Cardiac fibroblast (primary cell): ENCODE measurements at regions not wholly inside any gene's neighbourhood (a gene's known extent, or its start where the extent isn't known, plus 50 kb on each side); places are given as distances from the start of the nearest gene placed in this dataset.
A peak's percentile ranks its signal among the peaks of the same experiment; 100 is the strongest.

Experiments
- DNase-seq, 2 donors: peaks; one replicate each; pipeline versions ENCODE4 v3.0.0 to v3.0.0-alpha.2; 2010; ENCODE audit warnings: low read depth in 2 of 2
- H3K4me3 ChIP-seq, 2 donors: replicated peaks in 1 of 2; 1 replicate in 1 of 2; 2 replicates in 1 of 2; pipeline ENCODE4 v1.5.1; 2011; ENCODE audit warnings: low read depth in 2 of 2, low read length in 2 of 2, mild to moderate bottlenecking in 2 of 2, moderate library complexity in 1 of 2
- CTCF ChIP-seq: IDR thresholded peaks from one replicate; pipeline ENCODE4 v1.5.1; 2011; ENCODE audit warnings: low read depth, mild to moderate bottlenecking, low read length, inconsistent platforms

GRCh38 chr3:59249004-59249403 lies 199.2 kb upstream of the CFAP20DC start:
- no peak for TF ChIP-seq CTCF
- DNase-seq: no peak
- H3K4me3 ChIP-seq: no peak overlapping the region

- no peak for TF ChIP-seq CTCF
- DNase-seq: no peak
- no peak overlapping the region for H3K4me3 ChIP-seq
Measured at GRCh38 chr3:59247402-59247841, 197.6 kb upstream of the CFAP20DC start.

GRCh38 chr3:59246719-59247401 lies 197.0 kb upstream of the CFAP20DC start:
- no peak overlapping the region for H3K4me3 ChIP-seq
- TF ChIP-seq CTCF: no peak
- no peak for DNase-seq

GRCh38 chr3:59245859-59246501 lies 196.2 kb upstream of the CFAP20DC start:
- H3K4me3 ChIP-seq: no peak overlapping the region
- DNase-seq: peak; percentile 22 to 53
- no peak for TF ChIP-seq CTCF

GRCh38 chr3:59245300-59245858 lies 195.6 kb upstream of the CFAP20DC start:
- DNase-seq: peak in 1 of 2 donors; percentile 29
- no peak overlapping the region for H3K4me3 ChIP-seq
- TF ChIP-seq CTCF: no peak

GRCh38 chr3:59244343-59244742 lies 194.5 kb upstream of the CFAP20DC start:
- DNase-seq: no peak
- TF ChIP-seq CTCF: no peak
- H3K4me3 ChIP-seq: no peak overlapping the region
